ENCODE measurements at regions not wholly inside any gene's neighbourhood (a gene's known extent, or its start where the extent isn't known, plus 50 kb on each side); places are given as distances from the start of the nearest gene placed in this dataset.

GRCh38 chr13:106259928-106260327 is 275.5 kb downstream of the EFNB2 start:
- TF ChIP-seq CTCF (IDR thresholded peaks at IDR 0.05) (no peak), POLR2A (IDR thresholded peaks at IDR 0.05) (no peak)
- no peak for DNase-seq
- intact Hi-C loops (cut with DNase I), result no loop called here
- no peak overlapping the region for H3K27ac ChIP-seq
- no peak overlapping the region for H3K4me3 ChIP-seq
- H3K36me3 ChIP-seq (replicated peaks in 1 of 2), result no peaks in the 10 kb centered on the region
- no peaks in the 10 kb centered on the region for H3K4me1 ChIP-seq (replicated peaks in 1 of 2)
- no peaks in the 10 kb centered on the region for H3K9me3 ChIP-seq (replicated peaks in 1 of 3)
- H3K27me3 ChIP-seq, result no peaks in the 10 kb centered on the region
- 90 to 96% (median 93%) methylated on average over 19 of the region's 19 CpGs for WGBS, 4 donors

- no peaks in the 10 kb centered on the region for H3K36me3 ChIP-seq (replicated peaks in 1 of 2)
- DNase-seq, result no peak
- no peaks in the 10 kb centered on the region for H3K9me3 ChIP-seq (replicated peaks in 1 of 3)
- no peak overlapping the region for H3K4me3 ChIP-seq
- WGBS, 4 donors, result 49 to 62% (median 52%) methylated on average over 4 of the region's 4 CpGs
- intact Hi-C loops (cut with DNase I), result no loop called here
- no peaks in the 10 kb centered on the region for H3K4me1 ChIP-seq (replicated peaks in 1 of 2)
- TF ChIP-seq CTCF (IDR thresholded peaks at IDR 0.05), result no peak
- no peak for TF ChIP-seq POLR2A (IDR thresholded peaks at IDR 0.05)
- H3K27ac ChIP-seq, result no peak overlapping the region
- H3K27me3 ChIP-seq, result no peaks in the 10 kb centered on the region
Measured at GRCh38 chr13:106246666-106247188, 288.7 kb downstream of the EFNB2 start.

GRCh38 chr13:106246242-106246641 is 289.2 kb downstream of the EFNB2 start:
- H3K27me3 ChIP-seq, result no peaks in the 10 kb centered on the region
- no peaks in the 10 kb centered on the region for H3K9me3 ChIP-seq (replicated peaks in 1 of 3)
- TF ChIP-seq POLR2A (IDR thresholded peaks at IDR 0.05) (no peak), CTCF (IDR thresholded peaks at IDR 0.05) (no peak)
- intact Hi-C loops (cut with DNase I), result no loop called here
- WGBS, 4 donors, result 79 to 87% (median 83%) methylated on average over 3 of the region's 3 CpGs
- no peak for DNase-seq
- no peak overlapping the region for H3K4me3 ChIP-seq
- no peaks in the 10 kb centered on the region for H3K4me1 ChIP-seq (replicated peaks in 1 of 2)
- no peak overlapping the region for H3K27ac ChIP-seq
- no peaks in the 10 kb centered on the region for H3K36me3 ChIP-seq (replicated peaks in 1 of 2)

- no peaks in the 10 kb centered on the region for H3K27me3 ChIP-seq
- no peak overlapping the region for H3K4me3 ChIP-seq
- intact Hi-C loops (cut with DNase I), result no loop called here
- no peak for TF ChIP-seq POLR2A (IDR thresholded peaks at IDR 0.05)
- TF ChIP-seq CTCF (IDR thresholded peaks at IDR 0.05), result no peak
- DNase-seq, result no peak
- H3K36me3 ChIP-seq (replicated peaks in 1 of 2), result no peaks in the 10 kb centered on the region
- no peaks in the 10 kb centered on the region for H3K4me1 ChIP-seq (replicated peaks in 1 of 2)
- WGBS, 4 donors, result 73 to 84% (median 80%) methylated on average over 6 of the region's 6 CpGs
- H3K27ac ChIP-seq, result no peak overlapping the region
- H3K9me3 ChIP-seq (replicated peaks in 1 of 3), result no peaks in the 10 kb centered on the region
Measured at GRCh38 chr13:106243011-106243565, 292.4 kb downstream of the EFNB2 start.
